PFSK-1 (cell line): ENCODE measurements at regions not wholly inside any gene's neighbourhood (a gene's known extent, or its start where the extent isn't known, plus 50 kb on each side); places are given as distances from the start of the nearest gene placed in this dataset.

Source experiments
- FOXP2 ChIP-seq: optimal IDR thresholded peaks from 2 replicates; pipeline ENCODE3; 2011; ENCODE audit warnings: borderline replicate concordance, control low read depth, inconsistent platforms; ENCODE audit not compliant: insufficient read depth; ENCODE audit errors: extremely low read length, extremely low read depth
- POLR2AphosphoS5 ChIP-seq: IDR thresholded peaks from 2 replicates; pipeline ENCODE4 v1.6.1; 2012; ENCODE audit warnings: low read depth, mild to moderate bottlenecking, control low read depth, low read length, moderate library complexity
- REST ChIP-seq, 2 experiments: IDR thresholded peaks; 2 replicates each; pipeline versions ENCODE4 v1.6.1 to v1.8.0; 2011 to 2012; ENCODE audit warnings: low read depth in 2 of 2, low read length in 2 of 2, control low read depth in 1 of 2, inconsistent platforms in 1 of 2, mild to moderate bottlenecking in 1 of 2, moderate library complexity in 1 of 2; ENCODE audit not compliant: insufficient read depth in 1 of 2
- SIN3A ChIP-seq: IDR thresholded peaks from 2 replicates; pipeline ENCODE4 v1.6.1; 2012; ENCODE audit warnings: mild to moderate bottlenecking, low read length, moderate library complexity, borderline replicate concordance; ENCODE audit not compliant: insufficient read depth
- TAF1 ChIP-seq: IDR thresholded peaks from 2 replicates; pipeline ENCODE4 v1.6.1; 2012; ENCODE audit warnings: low read length, control low read depth, borderline replicate concordance; ENCODE audit not compliant: insufficient read depth

GRCh38 chr7:155863721-155864151, 51.5 kb upstream of the SHH start:
- no peak for TF ChIP-seq TAF1
- no peak for TF ChIP-seq POLR2AphosphoS5
- no peak for TF ChIP-seq REST (IDR thresholded peaks at IDR 0.05; ENCODE audit: insufficient read depth in 1 of 2, low read depth in 2 of 2, low read length in 2 of 2)
- no peak for TF ChIP-seq SIN3A
- TF ChIP-seq FOXP2: no peak
